Erythroblast (primary cell): ENCODE measurements at regions not wholly inside any gene's neighbourhood (a gene's known extent, or its start where the extent isn't known, plus 50 kb on each side); places are given as distances from the start of the nearest gene placed in this dataset.

Experiments used
- GATA1 ChIP-seq: IDR thresholded peaks from 2 replicates; pipeline ENCODE4 v1.6.1; 2011; ENCODE audit warnings: low read depth, mild to moderate bottlenecking, control low read depth, low read length, moderate library complexity
- POLR2A ChIP-seq: IDR thresholded peaks from 2 replicates; pipeline ENCODE4 v1.6.1; 2011; ENCODE audit warnings: mild to moderate bottlenecking, low read length

DNA sequence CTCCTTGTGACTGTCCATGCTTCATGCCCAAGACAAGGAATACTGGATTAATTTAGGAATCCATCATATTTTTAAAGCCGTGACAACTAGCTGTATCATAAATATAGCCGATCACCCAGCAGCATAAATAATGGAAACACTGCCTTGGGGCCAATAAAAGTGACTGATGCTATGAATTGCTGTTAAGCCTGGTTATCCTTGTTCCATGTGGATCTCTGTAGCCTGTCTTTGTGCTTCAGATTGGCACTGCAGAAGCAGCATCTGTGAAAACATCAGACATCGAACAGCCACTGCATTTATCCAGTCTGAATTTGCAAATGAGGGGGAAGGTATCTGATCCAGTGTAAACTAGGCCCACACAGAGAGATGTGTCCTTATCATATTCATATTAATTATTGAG is 1181.8 kb downstream of the SORCS1 start:
- no peak for TF ChIP-seq POLR2A
- no peak for TF ChIP-seq GATA1
